ENCODE measurements at regions not wholly inside any gene's neighbourhood (a gene's known extent, or its start where the extent isn't known, plus 50 kb on each side); places are given as distances from the start of the nearest gene placed in this dataset.
A peak's percentile ranks its signal among the peaks of the same experiment; 100 is the strongest.

DNA sequence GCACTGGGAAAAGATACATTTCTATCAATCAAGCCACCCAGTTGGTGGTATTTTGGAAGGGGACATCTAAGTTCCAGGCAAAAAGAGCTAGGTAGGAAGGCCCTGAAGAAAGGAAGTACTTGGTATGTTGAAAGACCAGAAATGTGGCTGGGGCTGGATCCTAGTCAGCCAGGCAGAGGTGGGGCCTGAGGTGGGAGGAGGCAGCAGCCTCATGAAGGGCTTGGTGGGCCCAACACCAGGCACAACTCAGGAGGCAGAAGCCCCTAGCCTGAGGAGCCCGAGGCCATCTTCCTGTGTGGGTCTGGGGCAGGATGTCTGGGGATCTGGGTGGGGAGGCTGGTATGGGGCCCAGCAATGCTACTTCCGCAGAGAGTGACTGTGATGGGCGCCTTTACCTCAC, 105.9 kb downstream of the SALL1 start:
- Histone ChIP-seq H3K27ac (peak overlapping the region in 1 of 11 experiments; percentile 49; a peak in 1 of 22 replicates), H3K36me3 (no peaks in the 10 kb centered on the region), H3K4me1 (peaks cover 7 to 31% (median 17%) of the 10 kb centered on the region in 10 experiments; a peak in 18 of 20 replicates), H3K9me3 (replicated peaks in 1 of 11) (no peaks in the 10 kb centered on the region), H3K4me2 (peak overlapping the region in 3 of 11 experiments; percentile 0 to 15 (median 15); a peak in 1 of 22 replicates), H4K20me1 (no peaks in the 10 kb centered on the region), H3K4me3 (no peak overlapping the region), H3K27me3 (no peaks in the 10 kb centered on the region), H3K9ac (no peak overlapping the region; a peak in 1 of 22 replicates)
- no peak for TF ChIP-seq Cebpa-rat (IDR thresholded peaks at IDR 0.05)

DNA sequence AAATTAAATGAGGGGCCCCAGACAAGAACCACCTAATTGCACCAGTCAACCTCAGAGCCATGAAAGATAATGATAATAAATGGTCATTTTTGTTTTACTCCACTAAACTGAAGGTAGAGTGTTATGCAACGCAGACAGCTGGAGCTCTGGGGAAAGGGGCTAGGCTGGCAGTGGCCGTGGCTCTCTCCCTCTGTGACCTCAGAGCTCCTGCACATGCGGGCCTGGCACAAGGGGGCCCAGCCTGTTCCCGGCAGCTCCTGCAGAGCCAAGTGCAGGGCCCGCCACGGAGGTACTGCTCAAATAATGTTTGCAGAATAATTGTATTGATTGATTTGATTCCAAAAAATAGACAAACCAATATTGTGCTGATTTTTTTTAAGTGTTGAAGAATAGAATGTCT, 109.5 kb downstream of the SALL1 start:
- Histone ChIP-seq H4K20me1 (no peaks in the 10 kb centered on the region), H3K27ac (no peak overlapping the region), H3K9me3 (replicated peaks in 1 of 11) (peaks cover 0 to 6% (median 0%) of the 10 kb centered on the region in 11 experiments; a peak in 1 of 22 replicates), H3K27me3 (no peaks in the 10 kb centered on the region), H3K9ac (no peak overlapping the region), H3K4me1 (peaks cover 5 to 47% (median 20%) of the 10 kb centered on the region in 10 experiments), H3K4me2 (peak overlapping the region in 1 of 11 experiments; percentile 31; a peak in 2 of 22 replicates), H3K4me3 (no peak overlapping the region), H3K36me3 (no peaks in the 10 kb centered on the region)
- no peak for TF ChIP-seq Cebpa-rat (IDR thresholded peaks at IDR 0.05)

DNA sequence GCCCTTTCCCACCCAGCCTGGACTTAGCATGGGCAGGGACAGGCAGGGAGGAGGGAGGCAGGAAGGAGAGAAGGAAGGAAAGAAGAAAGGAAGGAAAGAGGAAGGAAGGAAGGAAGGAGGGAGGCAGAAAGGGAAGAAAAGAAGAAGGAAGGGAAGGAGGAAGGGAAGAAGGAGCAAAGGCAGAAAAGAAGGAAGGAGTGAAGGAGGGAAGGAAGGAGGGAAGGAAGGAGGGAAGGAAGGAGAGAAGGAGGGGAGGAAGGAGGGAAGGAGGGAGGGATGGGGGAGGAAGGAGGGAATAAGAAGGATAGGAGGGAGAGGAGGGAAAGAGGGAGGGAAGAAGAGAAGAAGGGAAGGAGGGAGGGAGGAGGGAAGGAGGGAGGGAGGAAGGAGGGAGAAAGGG, 110.4 kb downstream of the SALL1 start:
- no peak for TF ChIP-seq Cebpa-rat (IDR thresholded peaks at IDR 0.05)
- no peak overlapping the region for H3K9ac ChIP-seq

DNA sequence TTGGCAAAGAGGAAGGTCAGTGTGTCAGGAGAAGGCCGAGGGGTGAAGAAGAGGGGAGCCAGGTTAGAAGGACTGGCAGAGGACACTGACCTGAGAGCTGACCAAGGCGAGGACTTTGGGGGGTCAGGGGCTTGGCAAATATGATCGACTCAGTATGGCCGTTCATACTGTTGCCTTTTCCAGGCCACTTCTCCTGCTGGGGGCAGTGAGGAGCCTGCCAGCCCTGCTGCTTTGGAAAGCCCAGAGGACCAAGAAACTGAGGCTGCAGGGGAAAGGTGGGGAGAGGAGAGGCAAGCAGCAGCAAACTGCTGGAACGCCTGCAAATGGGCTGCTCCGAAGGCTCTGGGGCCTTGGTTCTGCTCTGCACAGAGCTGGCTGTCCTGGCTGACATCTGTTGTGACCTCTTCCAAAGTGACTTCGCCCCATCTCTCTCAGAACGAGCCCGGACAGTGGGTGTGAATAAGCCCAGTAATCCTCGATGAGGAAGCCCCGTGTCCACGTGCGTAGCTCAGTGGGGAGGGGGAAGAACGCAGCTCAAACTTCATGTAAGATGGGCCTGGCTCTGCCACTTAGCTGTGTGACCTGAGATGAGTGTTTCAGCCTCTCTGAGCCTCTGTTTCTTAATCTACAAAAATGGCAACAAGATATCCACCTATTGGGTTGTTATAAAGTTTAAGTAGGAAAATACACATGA, 111.3 kb downstream of the SALL1 start:
- peak overlapping the region in 1 of 11 experiments; percentile 6; a peak in 2 of 22 replicates for H3K4me2 ChIP-seq
- H3K4me1 ChIP-seq, result peaks cover 23 to 60% (median 31%) of the 10 kb centered on the region in 10 experiments
- no peak overlapping the region for H3K9ac ChIP-seq
- H3K27ac ChIP-seq, result peak overlapping the region in 2 of 11 experiments; percentile 1 to 33; a peak in 1 of 22 replicates
- no peak for TF ChIP-seq Cebpa-rat (IDR thresholded peaks at IDR 0.05)
- no peaks in the 10 kb centered on the region for H3K27me3 ChIP-seq
- H3K4me3 ChIP-seq, result no peak overlapping the region
- H3K9me3 ChIP-seq (replicated peaks in 1 of 11), result peaks cover 0 to 6% (median 0%) of the 10 kb centered on the region in 11 experiments; a peak in 1 of 22 replicates
- no peaks in the 10 kb centered on the region for H4K20me1 ChIP-seq
- no peaks in the 10 kb centered on the region for H3K36me3 ChIP-seq

More for the DNA sequence above, 110.4 kb downstream of the SALL1 start:
- H3K4me2 ChIP-seq, result peak overlapping the region in 3 of 11 experiments; percentile 6 to 29 (median 26); a peak in 3 of 22 replicates
- no peaks in the 10 kb centered on the region for H3K36me3 ChIP-seq
- no peak overlapping the region for H3K4me3 ChIP-seq
- H3K9me3 ChIP-seq (replicated peaks in 1 of 11), result peaks cover 0 to 6% (median 0%) of the 10 kb centered on the region in 11 experiments; a peak in 1 of 22 replicates
- H3K4me1 ChIP-seq, result peaks cover 14 to 56% (median 26%) of the 10 kb centered on the region in 10 experiments
- H3K27me3 ChIP-seq, result no peaks in the 10 kb centered on the region
- H3K27ac ChIP-seq, result peak overlapping the region in 1 of 11 experiments; percentile 33; a peak in 1 of 22 replicates
- H4K20me1 ChIP-seq, result no peaks in the 10 kb centered on the region

DNA sequence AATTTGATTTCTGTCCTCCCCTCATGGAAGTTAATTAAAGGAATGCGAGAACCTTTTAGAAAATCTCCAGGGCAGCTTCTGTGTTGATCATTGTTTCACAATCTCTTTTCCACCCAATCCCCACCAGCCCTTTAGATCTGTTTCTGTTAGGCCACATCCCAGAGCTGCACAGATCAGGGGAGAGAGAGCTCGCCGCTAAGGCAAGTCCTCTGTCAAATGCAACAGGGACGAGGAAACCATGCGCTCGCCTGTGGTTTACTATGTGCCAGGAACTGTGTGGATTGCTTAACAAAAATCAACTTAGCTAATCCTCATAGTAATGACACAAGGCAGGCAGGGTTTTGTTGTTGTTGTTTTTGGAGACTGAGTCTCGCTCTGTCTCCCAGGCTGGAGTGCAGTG, 115.4 kb downstream of the SALL1 start:
- H3K27ac ChIP-seq, result peak overlapping the region in 6 of 11 experiments; percentile 53 to 95 (median 73); a peak in 11 of 22 replicates
- peaks cover 0 to 6% (median 0%) of the 10 kb centered on the region in 11 experiments; a peak in 3 of 22 replicates for H3K9me3 ChIP-seq (replicated peaks in 1 of 11)
- no peaks in the 10 kb centered on the region for H3K27me3 ChIP-seq
- no peaks in the 10 kb centered on the region for H4K20me1 ChIP-seq
- H3K9ac ChIP-seq, result peak overlapping the region in 4 of 11 experiments; percentile 7 to 81 (median 48); a peak in 6 of 22 replicates
- H3K4me3 ChIP-seq, result no peak overlapping the region
- no peaks in the 10 kb centered on the region for H3K36me3 ChIP-seq
- peak overlapping the region; percentile 58 to 87 (median 80) for H3K4me2 ChIP-seq
- peaks cover 18 to 77% (median 63%) of the 10 kb centered on the region in 10 experiments for H3K4me1 ChIP-seq
- peak in 4 of 11 experiments; percentile 20 to 82 (median 49); a peak in 4 of 22 replicates for TF ChIP-seq Cebpa-rat (IDR thresholded peaks at IDR 0.05)

DNA sequence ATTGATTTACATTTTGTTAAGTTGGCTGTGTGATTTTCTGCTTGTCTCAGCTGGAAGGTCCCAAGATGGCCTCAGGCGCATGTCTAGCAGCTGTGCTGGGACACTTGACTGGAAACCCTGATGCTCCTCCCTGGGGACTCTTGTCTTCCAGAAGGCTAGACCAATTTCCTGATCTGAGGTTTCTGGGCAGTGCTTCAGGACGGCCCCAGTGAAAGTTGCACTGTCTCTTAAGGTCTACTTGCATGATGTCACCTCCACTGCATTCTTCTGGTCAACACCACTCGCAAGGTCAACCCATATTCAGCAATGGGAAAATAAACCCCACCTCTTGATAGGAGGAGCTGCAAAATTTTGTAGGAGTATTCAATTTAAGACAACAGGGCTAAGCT, 116.0 kb downstream of the SALL1 start:
- Histone ChIP-seq H3K9ac (peak overlapping the region in 4 of 11 experiments; percentile 45 to 81 (median 49); a peak in 9 of 22 replicates), H3K36me3 (no peaks in the 10 kb centered on the region), H3K9me3 (replicated peaks in 1 of 11) (peaks cover 0 to 12% (median 3%) of the 10 kb centered on the region in 11 experiments; a peak in 7 of 22 replicates), H3K27ac (peak overlapping the region in 7 of 11 experiments; percentile 2 to 95 (median 72); a peak in 12 of 22 replicates), H3K27me3 (no peaks in the 10 kb centered on the region), H3K4me1 (peaks cover 18 to 83% (median 67%) of the 10 kb centered on the region in 10 experiments), H3K4me3 (no peak overlapping the region; a peak in 1 of 20 replicates), H3K4me2 (peak overlapping the region; percentile 58 to 87 (median 80)), H4K20me1 (no peaks in the 10 kb centered on the region)
- TF ChIP-seq Cebpa-rat (IDR thresholded peaks at IDR 0.05), result no peak

DNA sequence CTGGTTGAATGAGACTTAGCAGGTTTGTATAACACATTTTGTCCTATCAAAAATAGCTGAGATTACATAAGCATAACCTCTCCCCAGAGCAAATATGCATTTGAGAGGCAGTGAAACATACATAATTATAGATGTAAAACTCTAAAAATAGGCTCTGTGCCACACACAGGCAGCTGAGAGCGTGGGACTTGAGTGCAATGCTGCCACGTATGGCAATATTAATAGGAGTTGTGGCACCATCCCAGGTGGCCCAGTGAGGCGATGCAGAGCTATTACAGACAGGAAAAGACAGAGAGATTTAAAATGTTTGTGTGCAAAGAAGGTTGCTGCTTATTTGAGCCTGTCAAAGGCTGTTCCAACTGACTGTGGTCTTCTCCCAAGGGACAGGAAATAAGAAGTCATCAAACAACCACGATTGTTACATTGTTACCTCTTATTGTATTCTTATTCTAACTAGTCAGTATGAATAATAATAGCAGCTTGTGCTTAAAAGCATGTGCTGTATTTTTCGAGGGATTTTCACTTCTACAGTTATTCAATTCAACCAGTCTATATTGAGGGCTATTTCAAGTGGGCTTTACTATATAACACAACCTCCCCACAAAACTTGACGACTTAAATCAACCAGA, 116.5 kb downstream of the SALL1 start:
- Histone ChIP-seq H3K9ac (peak overlapping the region in 4 of 11 experiments; percentile 47 to 81 (median 70); a peak in 8 of 22 replicates), H3K9me3 (replicated peaks in 1 of 11) (peaks cover 0 to 16% (median 7%) of the 10 kb centered on the region in 11 experiments; a peak in 8 of 22 replicates), H3K4me1 (peaks cover 18 to 87% (median 69%) of the 10 kb centered on the region in 10 experiments), H3K4me2 (peak overlapping the region; percentile 58 to 87 (median 80)), H3K36me3 (no peaks in the 10 kb centered on the region), H3K4me3 (no peak overlapping the region; a peak in 2 of 20 replicates), H3K27me3 (no peaks in the 10 kb centered on the region), H4K20me1 (no peaks in the 10 kb centered on the region), H3K27ac (peak overlapping the region in 7 of 11 experiments; percentile 2 to 95 (median 72); a peak in 12 of 22 replicates)
- TF ChIP-seq Cebpa-rat (IDR thresholded peaks at IDR 0.05), result peak in 5 of 11 experiments; percentile 14 to 99 (median 92); a peak in 7 of 22 replicates

DNA sequence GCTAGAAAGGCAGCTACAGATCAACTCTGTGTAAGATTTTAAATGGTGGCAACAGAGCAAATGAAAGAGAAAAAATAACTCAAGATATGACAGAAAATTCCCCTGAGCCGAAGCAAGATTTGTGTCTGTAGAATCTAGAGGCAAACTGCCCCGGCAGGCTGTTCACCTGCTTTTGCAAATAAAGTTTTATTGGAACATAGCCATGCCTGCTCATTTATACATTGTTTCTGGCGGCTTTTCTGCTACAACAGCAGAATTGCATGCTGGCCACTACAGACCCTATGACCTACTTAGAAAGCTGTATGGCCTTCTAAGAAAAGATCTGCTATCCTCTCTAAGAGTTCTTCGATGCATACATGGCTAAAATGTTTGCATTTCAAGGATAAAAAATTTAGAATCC, 119.5 kb downstream of the SALL1 start:
- H3K9me3 ChIP-seq (replicated peaks in 1 of 11), result peaks cover 0 to 32% (median 26%) of the 10 kb centered on the region in 11 experiments; a peak in 18 of 22 replicates
- no peaks in the 10 kb centered on the region for H3K27me3 ChIP-seq
- peak overlapping the region in 1 of 11 experiments; percentile 95; a peak in 3 of 22 replicates for H3K27ac ChIP-seq
- H3K4me1 ChIP-seq, result peaks cover 18 to 72% (median 61%) of the 10 kb centered on the region in 10 experiments
- H3K4me2 ChIP-seq, result peak overlapping the region in 7 of 11 experiments; percentile 3 to 68 (median 61); a peak in 10 of 22 replicates
- H3K9ac ChIP-seq, result peak overlapping the region in 1 of 11 experiments; percentile 35; a peak in 1 of 22 replicates
- no peaks in the 10 kb centered on the region for H3K36me3 ChIP-seq
- no peak for TF ChIP-seq Cebpa-rat (IDR thresholded peaks at IDR 0.05)
- no peaks in the 10 kb centered on the region for H4K20me1 ChIP-seq
- H3K4me3 ChIP-seq, result no peak overlapping the region

Data from BLaER1 treated with 17β-estradiol and CSF1 and Interleukin-3, amounts not matched to agents 10 nM and 100 nM (cell line).